CD1c-positive myeloid dendritic cell (primary cell): ENCODE measurements at regions not wholly inside any gene's neighbourhood (a gene's known extent, or its start where the extent isn't known, plus 50 kb on each side); places are given as distances from the start of the nearest gene placed in this dataset.
"Not testable (repeated sequence)": the region's sequence is repeated elsewhere in the genome, so short reads cannot be mapped to it uniquely, and the experiment has no call there.

ENCODE experiments used
- DNase-seq: peaks from one replicate; pipeline ENCODE4 v3.0.0-alpha.2; 2016; ENCODE audit errors: extremely low spot score

- no peak for DNase-seq
These were observed 175.6 kb downstream of the POLR1F start for GRCh38 chr7:19533266-19533665.

- no peak for DNase-seq
These were observed 178.0 kb downstream of the POLR1F start for GRCh38 chr7:19530852-19531251.

DNA sequence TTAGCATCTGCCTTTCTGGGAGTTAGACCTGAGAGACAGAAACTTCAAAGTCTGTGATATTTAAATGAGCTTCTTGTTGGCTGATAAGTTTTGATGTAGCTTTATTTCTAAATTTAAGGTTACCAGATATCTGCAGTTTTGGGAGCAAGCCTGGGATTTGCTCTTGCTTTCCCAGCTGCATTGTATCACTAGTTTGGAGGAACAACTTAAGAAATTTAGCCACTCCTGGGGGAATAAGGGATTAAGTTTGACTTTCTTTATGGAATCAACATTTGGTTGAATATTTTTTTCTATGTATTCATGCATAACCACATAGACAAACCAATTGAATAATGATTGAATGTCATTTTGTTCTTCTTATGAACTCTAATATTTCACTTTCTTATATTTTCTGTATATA, 178.6 kb downstream of the POLR1F start:
- DNase-seq: no peak

GRCh38 chr7:19526639-19527038, 182.2 kb downstream of the POLR1F start:
- DNase-seq: no peak

DNA sequence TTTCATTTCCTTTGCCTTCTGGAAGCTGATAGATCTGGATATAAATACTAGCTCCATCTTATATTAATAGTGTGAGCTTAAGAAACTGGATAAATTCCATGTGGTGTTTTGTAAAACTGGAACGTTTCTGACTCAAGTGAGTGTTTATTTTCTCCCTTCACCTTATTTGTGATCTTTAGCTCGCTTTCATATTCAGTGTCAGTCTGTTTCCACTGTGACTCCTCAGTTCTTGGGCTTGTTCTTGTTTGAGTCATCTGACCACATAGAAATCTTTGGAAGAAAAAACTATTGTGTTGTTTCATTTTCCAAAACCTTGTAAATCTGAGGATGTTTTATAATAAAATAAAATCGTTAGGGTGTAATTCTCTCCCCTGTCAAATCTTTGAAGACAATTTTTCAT, 186.4 kb downstream of the POLR1F start:
- no peak for DNase-seq

DNA sequence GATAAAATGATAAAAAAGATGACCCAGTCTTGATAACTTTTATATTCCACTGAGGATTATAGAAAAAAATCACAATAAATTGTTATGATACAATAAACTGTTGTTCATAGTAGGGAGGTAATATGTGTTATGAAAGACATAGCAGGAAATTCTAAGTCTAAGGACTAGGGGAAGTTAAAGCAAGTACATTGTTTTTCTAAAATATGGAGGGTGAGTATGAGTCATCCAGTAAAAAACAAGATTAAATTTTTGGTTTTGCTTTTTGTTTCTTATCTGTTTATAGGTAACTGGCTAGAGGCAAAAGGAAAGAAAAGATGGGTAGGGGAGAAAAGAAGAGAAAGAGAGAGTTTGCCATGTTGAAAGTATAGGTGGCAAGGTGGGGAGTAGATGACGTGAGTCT, 188.4 kb downstream of the POLR1F start:
- DNase-seq: no peak

DNA sequence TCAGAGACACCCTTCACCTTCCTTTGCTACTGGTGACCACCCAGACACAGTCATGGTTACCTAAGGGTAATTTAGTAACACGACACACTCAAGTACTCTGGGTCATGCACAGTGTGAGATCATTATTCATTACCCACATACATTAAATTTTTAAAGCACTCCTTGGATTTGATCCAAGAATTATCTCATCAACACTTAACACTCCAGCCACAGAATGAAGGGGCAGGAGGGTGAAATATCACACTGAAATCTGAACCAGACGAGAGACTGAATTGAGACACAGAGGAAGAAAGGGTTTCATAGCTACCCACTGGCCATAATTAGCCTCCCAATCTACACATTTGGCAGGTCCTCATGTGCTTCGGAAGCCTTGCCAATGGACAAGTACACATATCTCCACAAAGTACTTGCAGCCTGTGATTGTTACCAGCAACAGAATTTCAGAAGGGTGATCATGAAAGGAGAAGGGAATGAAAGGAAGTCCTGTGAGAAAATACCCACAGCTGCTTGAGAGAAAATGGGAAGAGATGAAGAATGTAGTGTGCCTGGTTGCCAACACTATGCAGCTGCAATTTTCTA, 189.3 kb downstream of the POLR1F start:
- DNase-seq: no peak

DNA sequence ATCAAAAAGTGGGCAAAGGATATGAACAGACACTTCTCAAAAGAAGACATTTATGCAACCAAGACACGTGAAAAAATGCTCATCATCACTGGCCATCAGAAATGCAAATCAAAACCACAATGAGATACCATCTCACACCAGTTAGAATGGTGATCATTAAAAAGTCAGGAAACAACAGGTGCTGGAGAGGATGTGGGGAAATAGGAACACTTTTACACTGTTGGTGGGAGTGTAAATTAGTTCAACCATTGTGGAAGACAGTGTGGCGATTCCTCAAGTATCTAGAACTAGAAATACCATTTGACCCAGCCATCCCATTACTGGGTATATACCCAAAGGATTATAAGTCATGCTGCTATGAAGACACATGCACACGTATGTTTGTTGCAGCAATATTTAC, 191.3 kb downstream of the POLR1F start:
- DNase-seq: not testable (repeated sequence)

DNA sequence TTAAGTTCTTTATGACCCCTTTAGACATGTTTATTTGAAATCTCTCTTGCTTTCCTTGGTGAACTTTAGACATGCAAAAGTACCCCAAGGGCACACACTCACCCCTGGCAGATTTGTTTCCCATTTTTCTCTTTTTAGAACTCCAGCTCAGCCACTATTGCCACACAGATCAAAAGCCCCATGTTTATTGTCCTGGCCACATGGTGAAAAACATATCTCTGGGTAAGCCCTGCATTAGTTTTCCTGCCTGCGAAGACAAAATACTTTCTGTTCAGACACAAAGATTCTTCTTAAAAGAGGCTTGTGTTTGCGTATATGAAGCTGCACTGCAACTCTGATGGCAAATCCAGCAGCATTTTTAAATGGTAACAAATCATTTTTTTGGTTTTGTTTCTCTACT, 200.0 kb downstream of the POLR1F start:
- DNase-seq: no peak

DNA sequence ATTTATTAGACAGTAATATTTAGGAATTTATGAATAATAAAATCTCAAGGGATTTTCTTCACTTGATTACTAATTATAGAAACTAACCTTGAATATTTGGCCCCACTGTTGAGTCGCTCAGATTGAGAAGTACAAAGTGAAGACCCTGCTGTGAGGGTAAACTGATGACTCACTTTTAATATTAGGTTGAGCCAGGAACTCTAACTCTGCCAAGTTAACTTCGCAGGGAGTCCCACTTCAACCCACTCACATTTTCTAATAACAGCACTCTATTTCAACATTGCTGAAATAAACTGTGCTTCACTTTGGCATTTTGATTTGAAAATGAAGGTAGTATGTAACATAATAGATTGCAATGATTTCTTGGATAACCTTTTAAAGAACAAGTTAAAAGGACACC, 200.7 kb downstream of the POLR1F start:
- no peak for DNase-seq

GRCh38 chr7:19491821-19492452, 216.9 kb downstream of the POLR1F start:
- DNase-seq: peak; percentile 24

DNA sequence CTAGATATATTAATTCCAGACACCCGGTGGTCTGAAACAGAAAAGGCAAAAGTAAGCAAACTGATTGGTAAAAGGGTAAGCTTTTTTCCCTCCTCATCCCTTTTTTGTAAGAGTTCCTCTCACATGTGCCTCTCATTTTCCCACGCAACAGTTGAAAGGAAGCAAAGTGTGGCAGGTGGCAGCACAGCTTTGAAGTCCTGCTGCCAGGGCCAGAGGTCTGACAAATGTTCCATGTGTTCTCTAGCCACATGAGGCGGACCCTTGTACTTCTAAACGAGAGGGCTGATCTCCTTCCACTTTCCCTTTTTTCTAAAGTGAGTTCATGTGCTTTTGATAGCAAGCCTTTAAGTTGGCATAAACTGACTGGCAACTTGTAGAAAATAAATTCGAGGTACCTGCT, 217.5 kb downstream of the POLR1F start:
- DNase-seq: no peak

DNA sequence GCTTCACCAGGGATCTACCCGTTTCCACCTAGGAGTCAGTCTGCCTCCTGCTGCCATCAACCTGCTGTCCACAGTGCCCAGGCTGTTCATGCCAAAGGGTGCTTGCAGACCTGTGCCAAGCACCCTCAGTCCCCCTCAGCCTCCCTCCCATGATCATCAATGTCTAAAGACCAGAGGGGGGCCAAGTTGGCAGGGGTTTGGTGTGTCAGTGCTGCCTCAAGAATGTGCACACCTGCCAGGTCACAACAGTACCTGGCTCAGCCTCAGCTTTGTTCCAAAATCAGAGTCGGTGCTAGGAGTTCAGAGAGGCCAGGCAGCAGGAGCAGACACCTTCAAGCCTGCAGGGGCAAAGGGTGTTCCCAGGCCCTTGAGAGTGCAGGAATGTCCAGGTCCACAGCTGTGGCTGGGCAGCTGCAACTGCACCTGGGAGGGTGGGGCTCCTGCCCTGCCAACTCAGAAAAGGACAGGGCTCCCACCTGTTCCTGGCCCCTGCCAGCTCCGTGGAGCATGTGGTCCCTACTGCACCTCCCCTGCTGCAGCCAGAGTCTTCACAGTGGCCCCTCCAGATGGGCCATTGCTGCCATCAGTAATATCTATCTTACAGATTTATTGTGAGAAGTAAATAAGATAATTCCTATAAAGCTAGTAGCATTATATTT, 219.5 kb downstream of the POLR1F start:
- no peak for DNase-seq

DNA sequence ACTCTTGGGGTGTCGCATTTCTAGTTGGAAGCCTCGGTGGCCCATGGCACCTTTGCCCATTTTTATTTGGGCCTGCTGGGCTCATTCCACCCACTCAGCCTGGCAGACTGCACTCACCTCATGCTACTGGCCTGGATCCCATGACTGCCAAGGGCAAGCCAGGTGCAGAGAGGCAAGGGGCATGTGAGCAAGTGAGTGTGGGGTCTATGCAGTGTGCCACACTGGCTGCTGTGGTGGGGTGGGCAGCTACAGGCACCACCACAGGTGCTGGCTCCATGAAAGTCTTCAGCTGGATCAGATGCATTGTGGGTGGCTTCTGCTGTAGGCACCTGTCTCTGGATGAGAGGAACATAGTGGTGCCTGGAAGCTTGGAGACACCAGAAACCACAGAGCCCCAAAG, 220.8 kb downstream of the POLR1F start:
- DNase-seq: no peak

DNA sequence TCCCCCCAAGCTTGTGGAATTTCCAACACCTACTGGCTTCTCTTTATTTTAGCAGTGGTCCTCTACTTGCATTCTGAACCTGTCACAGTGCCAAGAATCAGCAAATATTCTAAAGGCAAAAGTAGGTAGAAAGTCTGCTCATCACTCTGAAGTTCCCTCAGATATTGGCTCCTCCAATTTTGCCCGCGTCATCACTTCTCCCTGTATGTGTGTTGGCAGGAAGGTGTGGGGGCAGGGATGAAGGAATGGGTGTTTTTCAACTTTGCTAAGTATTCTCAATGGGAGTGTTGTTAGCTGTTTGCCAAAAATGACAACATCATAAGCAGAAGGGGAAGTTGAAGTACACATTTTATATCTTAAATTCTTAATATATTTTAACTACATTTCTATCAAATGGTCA, 226.2 kb downstream of the POLR1F start:
- DNase-seq: no peak

- DNase-seq: no peak
These were observed 228.5 kb downstream of the POLR1F start for GRCh38 chr7:19480383-19480782.

- no peak for DNase-seq
These were observed 238.8 kb downstream of the POLR1F start for GRCh38 chr7:19470031-19470430.

- DNase-seq: no peak
These were observed 243.0 kb downstream of the POLR1F start for GRCh38 chr7:19465861-19466260.

DNA sequence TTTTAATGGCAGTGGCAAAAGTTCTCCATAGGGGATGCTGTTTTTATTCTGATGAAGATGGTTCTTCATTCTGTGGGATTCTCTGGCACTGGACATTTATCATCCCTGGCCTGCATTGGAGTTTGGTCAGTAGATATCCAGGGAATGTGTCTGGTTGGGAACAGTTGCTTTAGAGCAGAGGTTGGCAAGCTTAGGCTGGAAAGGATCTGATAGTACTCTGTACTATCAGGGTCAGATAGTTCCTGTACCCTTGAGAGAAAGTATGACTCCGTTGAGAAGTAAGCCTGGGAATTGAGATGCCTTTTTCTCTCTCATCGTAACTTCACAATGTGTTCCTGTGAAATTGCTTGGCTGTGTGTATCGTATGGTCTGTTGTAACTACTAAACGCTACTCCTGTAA, 244.1 kb downstream of the POLR1F start:
- no peak for DNase-seq

DNA sequence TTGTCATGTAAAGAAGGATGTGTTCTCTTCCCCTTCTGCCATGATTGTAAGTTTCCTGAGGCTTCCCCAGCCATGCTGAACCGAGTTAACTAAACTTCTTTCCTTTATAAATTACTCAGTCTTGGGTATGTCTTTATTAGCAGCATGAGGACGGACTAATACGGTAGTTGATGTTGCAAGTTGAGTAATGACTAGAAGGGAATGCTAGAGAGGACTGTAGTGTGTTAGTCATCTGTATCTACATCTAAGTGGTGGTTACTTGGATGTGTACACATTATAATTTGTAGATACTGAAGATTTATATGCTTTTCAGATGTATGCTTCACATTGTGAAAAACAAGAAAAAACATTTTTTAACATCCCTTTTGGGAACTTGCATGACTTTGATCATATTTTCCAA, 244.6 kb downstream of the POLR1F start:
- no peak for DNase-seq

GRCh38 chr7:19463581-19463980, 245.3 kb downstream of the POLR1F start:
- no peak for DNase-seq

DNA sequence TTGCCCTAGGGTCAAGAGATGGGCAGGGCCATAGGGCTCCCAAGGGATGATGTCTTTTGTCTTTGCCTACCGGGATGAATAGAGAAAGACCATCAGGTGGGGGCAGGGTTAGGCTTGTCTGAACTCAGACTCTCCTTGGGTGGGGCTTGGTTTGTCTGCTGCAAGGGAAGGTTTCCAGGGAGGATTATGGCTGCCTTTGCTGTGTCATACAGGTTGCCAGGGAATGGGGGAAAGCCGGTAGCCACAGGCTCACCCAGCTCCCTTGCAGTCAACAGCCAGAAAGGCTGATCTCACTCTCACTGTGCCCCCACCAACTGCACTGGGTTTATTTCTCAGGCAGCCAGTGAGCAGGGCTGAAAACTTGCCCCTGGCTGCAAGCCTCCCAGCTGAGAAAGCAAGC, 253.2 kb downstream of the POLR1F start:
- DNase-seq: no peak

GRCh38 chr7:19448091-19448490, 260.7 kb downstream of the POLR1F start:
- no peak for DNase-seq
